ENCODE measurements at regions not wholly inside any gene's neighbourhood (a gene's known extent, or its start where the extent isn't known, plus 50 kb on each side); places are given as distances from the start of the nearest gene placed in this dataset.

GRCh38 chr3:193830791-193831191 lies 237.8 kb downstream of the OPA1 start (continued):
- no peak for TF ChIP-seq TAF7 (optimal IDR thresholded peaks at IDR 0.05; ENCODE audit: borderline replicate concordance, low read depth, low read length)

Data from H1 (cell line).